WTC11 (cell line): ENCODE measurements at regions not wholly inside any gene's neighbourhood (a gene's known extent, or its start where the extent isn't known, plus 50 kb on each side); places are given as distances from the start of the nearest gene placed in this dataset.
"Not testable (repeated sequence)": the region's sequence is repeated elsewhere in the genome, so short reads cannot be mapped to it uniquely, and the experiment has no call there.

ENCODE experiments used
- ATAC-seq: fragments of 200-7000 bp; cut with Tn5 transposase; 2 replicates; pipeline ENCODE4 v1.10.0; 2021; ENCODE audit warnings: mild to moderate bottlenecking, moderate library complexity
- CTCF ChIA-PET: fragments of 300-600 bp; sonication (Branson Sonifier 250); formaldehyde crosslinking; loops from one replicate; lab custom pipeline; 2021; ENCODE audit warnings: antibody characterized with exemption; lab: Charles Lee
- POLR2A ChIA-PET: fragments of 350-600 bp; sonication (Branson Sonifier 250); formaldehyde crosslinking; loops from one replicate; lab custom pipeline; 2021; ENCODE audit warnings: antibody characterized with exemption; lab: Charles Lee
- DNase-seq: peaks from one replicate; pipeline ENCODE4 v3.0.0; 2021; ENCODE audit warnings: low spot score
- H3K27ac Mint-ChIP-seq: 2 replicates; pipeline ENCODE4 v1.8.0; 2021; ENCODE audit warnings: mixed read lengths
- H3K27me3 Mint-ChIP-seq: 2 replicates; pipeline ENCODE4 v1.8.0; 2021; ENCODE audit warnings: low read depth, mild to moderate bottlenecking, moderate library complexity, mixed read lengths
- H3K36me3 Mint-ChIP-seq: 2 replicates; pipeline ENCODE4 v1.8.0; 2021; ENCODE audit warnings: mixed read lengths
- H3K4me1 Mint-ChIP-seq: 2 replicates; pipeline ENCODE4 v1.8.0; 2022; ENCODE audit warnings: mixed read lengths
- H3K4me3 Mint-ChIP-seq: 2 replicates; pipeline ENCODE4 v1.8.0; 2021; ENCODE audit warnings: mild to moderate bottlenecking, moderate library complexity, mixed read lengths
- H3K9me3 Mint-ChIP-seq: 2 replicates; pipeline ENCODE4 v1.8.0; 2021; ENCODE audit warnings: mixed read lengths
- AR ChIP-seq: fragments of 250-450 bp; sonication (Bioruptor Pico); IDR thresholded peaks from 2 replicates; pipeline ENCODE4 v1.9.0; 2021; ENCODE audit warnings: mild to moderate bottlenecking
- ATF2 ChIP-seq: sonication (generic); formaldehyde crosslinking; IDR thresholded peaks from 2 replicates; pipeline ENCODE4 v1.8.1; 2022; ENCODE audit warnings: low read depth, missing genetic modification reagents, borderline replicate concordance
- CREM ChIP-seq: sonication (generic); formaldehyde crosslinking; IDR thresholded peaks from 2 replicates; pipeline ENCODE4 v1.8.1; 2022; ENCODE audit warnings: mild to moderate bottlenecking, missing genetic modification reagents, moderate library complexity
- ELF4 ChIP-seq: sonication (generic); formaldehyde crosslinking; IDR thresholded peaks from 2 replicates; pipeline ENCODE4 v1.8.1; 2022; ENCODE audit warnings: low read depth, mild to moderate bottlenecking, moderate library complexity, missing genetic modification reagents
- EMX1 ChIP-seq: fragments of 250-450 bp; sonication (Bioruptor Pico); IDR thresholded peaks from 2 replicates; pipeline ENCODE4 v1.8.0; 2021; ENCODE audit warnings: mild to moderate bottlenecking
- ERG ChIP-seq: fragments of 250-450 bp; sonication (Bioruptor Pico); IDR thresholded peaks from 2 replicates; pipeline ENCODE4 v1.8.0; 2021; ENCODE audit warnings: mild to moderate bottlenecking
- GTF2I ChIP-seq: fragments of 250-450 bp; sonication (Bioruptor Pico); conservative IDR thresholded peaks from 2 replicates; pipeline ENCODE4 v1.4.0; 2021; ENCODE audit warnings: mild to moderate bottlenecking
- NR1H2 ChIP-seq: sonication (generic); formaldehyde crosslinking; IDR thresholded peaks from 2 replicates; pipeline ENCODE4 v1.9.0; 2021; ENCODE audit warnings: mild to moderate bottlenecking, moderate library complexity, missing genetic modification reagents
- PRRX2 ChIP-seq: fragments of 250-450 bp; sonication (Bioruptor Pico); IDR thresholded peaks from 2 replicates; pipeline ENCODE4 v1.8.0; 2021; ENCODE audit warnings: mild to moderate bottlenecking
- RORB ChIP-seq: fragments of 250-450 bp; sonication (Bioruptor Pico); IDR thresholded peaks from 2 replicates; pipeline ENCODE4 v1.9.0; 2021; ENCODE audit warnings: mild to moderate bottlenecking
- SMAD3 ChIP-seq: sonication (generic); formaldehyde crosslinking; IDR thresholded peaks from 2 replicates; pipeline ENCODE4 v1.8.0; 2022; ENCODE audit warnings: missing genetic modification reagents, mild to moderate bottlenecking, borderline replicate concordance
- SOX15 ChIP-seq: fragments of 250-450 bp; sonication (Bioruptor Pico); IDR thresholded peaks from 2 replicates; pipeline ENCODE4 v1.9.0; 2021; ENCODE audit warnings: mild to moderate bottlenecking
- TEAD4 ChIP-seq: sonication (generic); formaldehyde crosslinking; IDR thresholded peaks from 2 replicates; pipeline ENCODE4 v1.8.0; 2022; ENCODE audit warnings: mild to moderate bottlenecking, missing genetic modification reagents
- ZBTB21 ChIP-seq: sonication (generic); formaldehyde crosslinking; IDR thresholded peaks from 2 replicates; pipeline ENCODE4 v1.8.1; 2023; ENCODE audit warnings: mild to moderate bottlenecking, missing genetic modification reagents, borderline replicate concordance
- ZMAT4 ChIP-seq: fragments of 250-450 bp; sonication (Bioruptor Pico); IDR thresholded peaks from 2 replicates; pipeline ENCODE4 v1.9.0; 2021; ENCODE audit warnings: mild to moderate bottlenecking
- ZNF396 ChIP-seq: fragments of 250-450 bp; sonication (Bioruptor Pico); IDR thresholded peaks from 2 replicates; pipeline ENCODE4 v1.8.0; 2021; ENCODE audit warnings: mild to moderate bottlenecking, moderate library complexity, borderline replicate concordance
- ZNF532 ChIP-seq: fragments of 250-450 bp; sonication (Bioruptor Pico); IDR thresholded peaks from 2 replicates; pipeline ENCODE4 v1.9.0; 2021; ENCODE audit warnings: mild to moderate bottlenecking, borderline replicate concordance

- no peak overlapping the region for H3K27ac Mint-ChIP-seq
- TF ChIP-seq TEAD4 (CRISPR knock-in tag) (no peak), ZNF532 (CRISPR knock-in tag) (no peak), RORB (CRISPR knock-in tag) (no peak)
- ATAC-seq = no peak
- no peaks in the 10 kb centered on the region for H3K27me3 Mint-ChIP-seq
- POLR2A ChIA-PET = no interaction called here
- 0 out of 2 replicates have a peak, but pooled peaks cover 2% of the 10 kb centered on the region for H3K4me1 Mint-ChIP-seq
- CTCF ChIA-PET = no interaction called here
- H3K9me3 Mint-ChIP-seq = peaks cover 29% of the 10 kb centered on the region
- no peak for DNase-seq
- H3K4me3 Mint-ChIP-seq = no peak overlapping the region
- peaks cover 7% of the 10 kb centered on the region for H3K36me3 Mint-ChIP-seq
These were observed 109.1 kb downstream of the AKAP11 start for GRCh38 chr13:42381165-42381425.

- H3K27me3 Mint-ChIP-seq, POLR2A ChIA-PET, H3K36me3 Mint-ChIP-seq, H3K4me3 Mint-ChIP-seq, ATAC-seq, H3K4me1 Mint-ChIP-seq, H3K27ac Mint-ChIP-seq, DNase-seq, CTCF ChIA-PET: not testable (repeated sequence)
- H3K9me3 Mint-ChIP-seq = peaks cover 29% of the 10 kb centered on the region
These were observed 109.5 kb downstream of the AKAP11 start for GRCh38 chr13:42381426-42381825.

GRCh38 chr13:42383025-42383424, 111.1 kb downstream of the AKAP11 start:
- Mint-ChIP-seq H3K27me3 (no peaks in the 10 kb centered on the region), H3K9me3 (peaks cover 29% of the 10 kb centered on the region), H3K36me3 (peaks cover 7% of the 10 kb centered on the region), H3K27ac (no peak overlapping the region), H3K4me3 (no peak overlapping the region), H3K4me1 (no peaks in the 10 kb centered on the region)
- ATAC-seq (no peak), DNase-seq (no peak)
- CTCF ChIA-PET = no interaction called here
- TF ChIP-seq ERG (CRISPR knock-in tag) (no peak), SOX15 (CRISPR knock-in tag) (no peak), CREM (CRISPR knock-in tag) (no peak)
- POLR2A ChIA-PET = no interaction called here

- ATAC-seq = no peak
- no peak overlapping the region for H3K27ac Mint-ChIP-seq
- no peaks in the 10 kb centered on the region for H3K27me3 Mint-ChIP-seq
- POLR2A ChIA-PET = no interaction called here
- no peak for TF ChIP-seq ATF2 (CRISPR knock-in tag)
- TF ChIP-seq GTF2I (CRISPR knock-in tag) = no peak
- TF ChIP-seq, all 79 proteins: peak for 0
- Mint-ChIP-seq H3K36me3 (peaks cover 7% of the 10 kb centered on the region), H3K4me1 (no peaks in the 10 kb centered on the region), H3K9me3 (peaks cover 29% of the 10 kb centered on the region), H3K4me3 (no peak overlapping the region)
- CTCF ChIA-PET = no interaction called here
- no peak for DNase-seq
These were observed 112.3 kb downstream of the AKAP11 start for GRCh38 chr13:42384265-42384664.

- ATAC-seq (no peak), DNase-seq (no peak)
- peaks cover 7% of the 10 kb centered on the region for H3K9me3 Mint-ChIP-seq
- ChIA-PET CTCF (no interaction called here), POLR2A (no interaction called here)
- H3K27ac Mint-ChIP-seq = no peak overlapping the region
- H3K27me3 Mint-ChIP-seq = no peaks in the 10 kb centered on the region; the same call in 1 of the 2 replicates
- H3K4me3 Mint-ChIP-seq = no peak overlapping the region
- H3K36me3 Mint-ChIP-seq = no peaks in the 10 kb centered on the region
- H3K4me1 Mint-ChIP-seq = no peaks in the 10 kb centered on the region
- no peak for TF ChIP-seq RORB (CRISPR knock-in tag)
- no peak for TF ChIP-seq AR (CRISPR knock-in tag)
- TF ChIP-seq ZBTB21 (CRISPR knock-in tag) = no peak
- no peak for TF ChIP-seq NR1H2 (CRISPR knock-in tag)
- no peak for TF ChIP-seq EMX1
- no peak for TF ChIP-seq ELF4 (CRISPR knock-in tag)
- TF ChIP-seq SMAD3 (CRISPR knock-in tag) = no peak
- TF ChIP-seq ZMAT4 (CRISPR knock-in tag) = no peak
- no peak for TF ChIP-seq PRRX2 (CRISPR knock-in tag)
- no peak for TF ChIP-seq ZNF396 (CRISPR knock-in tag)
These were observed 116.4 kb downstream of the AKAP11 start for GRCh38 chr13:42388326-42388725.
